GM18858 (cell line): ENCODE measurements at regions not wholly inside any gene's neighbourhood (a gene's known extent, or its start where the extent isn't known, plus 50 kb on each side); places are given as distances from the start of the nearest gene placed in this dataset.
"Not testable (repeated sequence)": the region's sequence is repeated elsewhere in the genome, so short reads cannot be mapped to it uniquely, and the experiment has no call there.

Source experiments
- ATAC-seq: cut with Tn5 transposase; IDR thresholded peaks from one replicate; pipeline ENCODE4 v1.9.1; 2021; ENCODE audit not compliant: unreplicated experiment

DNA sequence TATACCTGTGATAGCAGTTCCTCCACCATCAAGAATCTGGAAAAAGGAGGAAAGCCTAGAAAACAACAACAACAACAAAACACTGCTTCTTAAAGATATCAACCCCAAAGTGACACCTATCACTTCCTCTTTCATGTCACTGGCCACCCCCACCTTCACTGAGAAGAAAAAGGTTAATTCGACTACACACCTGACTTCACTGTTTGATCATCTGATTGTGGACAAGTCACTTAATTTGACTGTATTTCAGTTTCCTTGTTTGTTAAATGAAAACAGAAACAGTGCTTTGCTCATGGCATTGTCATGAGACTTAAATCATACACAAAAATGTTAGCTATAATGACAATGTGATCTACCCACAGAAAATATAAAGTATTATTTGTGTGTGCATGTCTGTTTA lies 280.6 kb upstream of the SULF2 start:
- ATAC-seq, result no peak

DNA sequence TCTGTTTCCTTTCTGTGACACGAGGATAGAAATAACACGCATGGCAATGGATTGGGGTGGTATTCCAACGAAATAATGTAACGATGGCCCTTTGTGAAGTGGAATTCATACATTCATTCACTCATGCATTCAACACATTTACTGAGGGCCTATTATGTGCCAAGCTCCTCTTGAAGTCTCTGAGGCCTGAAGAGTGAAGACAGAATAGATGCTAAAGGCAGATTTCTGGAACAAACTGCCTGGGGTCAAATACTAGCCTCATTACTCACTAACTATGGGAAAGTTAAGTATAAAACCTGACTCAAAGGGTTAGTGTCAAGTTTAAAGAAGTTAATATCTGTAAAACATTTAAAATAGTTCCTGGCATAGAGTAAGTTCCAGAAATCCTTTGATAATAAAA lies 279.6 kb upstream of the SULF2 start:
- ATAC-seq, result no peak

- ATAC-seq, result no peak
Observed at GRCh38 chr20:48060841-48061720, 275.8 kb upstream of the SULF2 start.

DNA sequence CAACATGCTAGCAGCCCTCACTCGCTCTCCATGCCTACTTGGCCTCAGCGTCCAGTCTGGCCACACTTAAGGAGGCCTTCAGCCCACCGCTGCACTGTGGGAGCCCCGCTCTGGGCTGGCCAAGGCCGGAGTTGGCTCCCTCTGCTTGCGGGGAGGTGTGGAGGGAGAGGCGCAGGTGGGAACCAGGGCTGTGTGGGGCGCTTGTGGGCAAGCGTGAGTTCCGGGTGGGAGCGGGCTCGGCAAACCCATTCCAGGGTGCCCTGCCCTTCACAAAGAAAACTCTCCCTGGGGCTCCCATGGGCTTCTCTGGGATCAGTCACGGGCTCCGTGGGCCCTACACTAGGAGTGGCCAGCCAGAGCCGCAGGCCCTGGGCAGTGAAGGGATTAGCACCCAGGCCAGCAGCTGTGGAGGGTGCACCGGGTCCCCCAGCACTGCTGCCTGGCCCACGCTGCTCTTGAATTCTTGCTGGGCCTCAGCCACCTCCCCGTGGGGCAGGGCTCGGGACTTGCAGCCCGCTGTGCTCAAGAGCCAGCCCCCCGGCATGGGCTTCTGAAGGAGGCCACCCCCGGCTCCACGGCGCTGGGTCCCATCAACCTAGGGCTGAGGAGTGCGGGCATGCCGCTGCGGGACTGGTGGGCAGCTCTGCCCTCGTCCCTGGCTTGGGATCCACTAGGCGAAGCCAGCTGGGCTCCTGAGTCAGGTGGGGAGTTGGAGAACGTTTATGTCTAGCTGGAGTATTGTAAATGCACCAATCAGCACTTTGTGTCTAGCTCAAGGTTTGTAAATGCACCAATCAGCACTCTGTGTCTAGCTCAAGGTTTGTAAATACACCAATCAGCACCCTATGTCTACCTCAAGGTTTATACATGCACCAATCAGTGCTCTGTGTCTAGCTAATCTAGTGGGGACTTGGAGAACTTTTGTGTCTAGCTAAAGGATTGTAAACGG lies 273.6 kb upstream of the SULF2 start:
- ATAC-seq, result no peak

GRCh38 chr20:48057739-48058138 lies 272.5 kb upstream of the SULF2 start:
- ATAC-seq, result no peak

- ATAC-seq, result no peak
Observed at GRCh38 chr20:48057251-48057650, 272.0 kb upstream of the SULF2 start.

GRCh38 chr20:48056218-48056617 lies 270.9 kb upstream of the SULF2 start:
- no peak for ATAC-seq

- no peak for ATAC-seq
Observed at GRCh38 chr20:48054051-48054450, 268.8 kb upstream of the SULF2 start.

GRCh38 chr20:48052475-48052835 lies 267.2 kb upstream of the SULF2 start:
- ATAC-seq, result no peak

DNA sequence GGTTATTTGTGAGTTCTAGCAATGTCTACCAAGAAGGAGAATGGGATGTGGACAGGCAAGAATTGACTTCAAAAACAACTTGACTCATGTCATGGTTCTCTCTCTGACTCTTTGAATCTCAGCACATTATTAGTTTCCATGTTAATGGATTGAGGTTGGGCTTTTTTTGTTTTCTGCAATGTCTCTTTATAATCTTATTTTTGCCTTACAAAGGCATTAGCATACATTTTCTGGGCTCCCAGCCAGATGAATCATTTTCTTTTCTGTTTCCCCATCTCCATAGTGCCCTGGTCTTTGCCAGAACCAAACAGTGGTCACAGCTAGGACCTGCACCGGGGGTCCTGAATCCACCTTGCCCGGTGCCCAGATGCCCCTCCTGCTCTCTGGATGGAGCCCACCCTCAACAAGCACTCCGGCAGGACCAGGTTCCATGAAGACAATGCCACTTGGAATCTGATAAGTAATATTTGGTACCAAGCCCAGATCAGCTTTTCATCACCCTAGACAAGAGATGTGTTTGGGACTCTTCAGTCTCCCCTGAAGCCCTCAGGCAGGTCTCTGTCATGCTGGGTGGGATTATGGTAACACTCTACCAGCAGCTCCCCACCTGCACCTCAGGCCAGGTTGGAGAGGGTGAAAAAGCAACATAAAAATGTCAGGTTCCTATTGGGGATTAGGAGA lies 266.7 kb upstream of the SULF2 start:
- no peak for ATAC-seq

DNA sequence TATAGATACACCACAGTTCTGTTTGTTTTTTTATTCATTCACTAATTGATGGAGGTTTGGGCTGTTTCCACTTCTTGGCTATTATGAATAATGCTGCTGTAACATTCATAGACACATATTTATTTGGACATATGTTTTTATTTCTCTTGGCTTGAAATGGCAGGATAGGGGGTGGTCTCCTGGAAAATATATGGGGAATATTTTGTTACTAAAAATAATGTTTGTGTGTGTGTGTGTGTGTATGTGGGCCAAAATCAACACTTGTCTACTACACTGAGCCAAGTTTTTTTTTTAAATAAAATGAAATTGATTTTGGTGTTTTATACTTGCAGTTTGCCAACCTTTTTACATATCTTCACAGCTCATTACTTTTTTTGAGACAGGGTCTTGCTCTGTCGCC lies 264.4 kb upstream of the SULF2 start:
- no peak for ATAC-seq

DNA sequence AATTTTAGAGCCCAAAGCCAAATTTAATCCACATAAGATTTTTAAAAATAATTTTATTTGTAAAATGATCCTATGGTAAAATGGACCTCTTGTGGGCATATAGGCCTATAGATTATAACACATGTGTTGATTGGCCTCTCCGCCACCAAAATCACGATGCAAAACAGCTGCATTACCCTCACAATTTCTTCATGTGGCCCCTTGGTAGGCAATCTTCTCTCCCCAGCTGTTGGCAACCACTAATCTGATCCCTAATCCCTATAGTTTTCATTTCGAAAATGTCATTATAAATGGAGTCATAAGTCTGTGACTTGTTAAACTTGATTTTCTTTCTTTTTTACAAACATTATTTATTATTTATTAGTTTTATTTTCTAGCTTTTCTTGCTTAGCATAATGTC lies 263.9 kb upstream of the SULF2 start:
- ATAC-seq, result no peak

GRCh38 chr20:48047447-48047846 lies 262.2 kb upstream of the SULF2 start:
- ATAC-seq, result no peak

GRCh38 chr20:48042628-48043027 lies 257.3 kb upstream of the SULF2 start:
- no peak for ATAC-seq

DNA sequence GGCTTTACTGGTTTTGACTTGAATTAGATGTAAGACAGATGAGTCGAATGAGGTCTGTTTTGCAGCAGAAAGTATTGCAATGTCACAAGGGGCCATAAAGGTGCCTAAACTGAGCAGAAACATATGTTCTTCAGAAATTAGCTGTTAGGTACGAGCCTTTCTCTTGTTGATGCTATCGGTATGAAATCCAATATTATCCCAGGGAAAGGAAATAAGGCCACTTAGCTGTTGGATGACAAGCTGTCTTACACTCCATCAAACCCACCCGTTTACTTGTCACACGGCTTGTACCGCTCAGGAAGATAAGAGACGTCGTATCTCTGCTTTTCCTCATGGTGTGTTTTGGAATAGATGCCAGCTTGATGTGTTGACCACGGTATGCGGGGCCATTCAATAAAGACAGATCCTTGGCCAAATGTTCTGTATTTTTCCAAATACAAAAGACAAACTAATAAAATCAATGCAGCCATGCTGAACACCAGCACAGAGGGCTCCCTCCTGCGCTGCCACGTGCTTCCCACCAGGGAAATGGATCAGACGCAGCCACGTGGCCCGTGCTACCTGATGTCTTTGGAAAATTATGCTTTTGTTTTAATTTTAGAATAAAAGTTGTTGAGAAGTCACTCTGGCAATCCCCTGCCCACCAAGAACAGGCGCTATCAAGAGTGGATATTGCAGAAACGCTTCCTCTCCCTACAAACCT lies 255.9 kb upstream of the SULF2 start:
- no peak for ATAC-seq

- ATAC-seq, result no peak
Observed at GRCh38 chr20:48040491-48040890, 255.2 kb upstream of the SULF2 start.

GRCh38 chr20:48040051-48040450 lies 254.8 kb upstream of the SULF2 start:
- ATAC-seq, result no peak

- no peak for ATAC-seq
Observed at GRCh38 chr20:48039514-48039913, 254.2 kb upstream of the SULF2 start.

GRCh38 chr20:48038713-48039112 lies 253.4 kb upstream of the SULF2 start:
- ATAC-seq, result no peak

GRCh38 chr20:48037798-48038197 lies 252.5 kb upstream of the SULF2 start:
- ATAC-seq, result not testable (repeated sequence)
